ENCODE measurements at regions not wholly inside any gene's neighbourhood (a gene's known extent, or its start where the extent isn't known, plus 50 kb on each side); places are given as distances from the start of the nearest gene placed in this dataset.
"Not testable (repeated sequence)": the region's sequence is repeated elsewhere in the genome, so short reads cannot be mapped to it uniquely, and the experiment has no call there.

- no peak overlapping the region for H3K4me3 ChIP-seq (ENCODE audit: low read length)
- TF ChIP-seq ZNF274 (IDR thresholded peaks at IDR 0.05; ENCODE audit: low read depth, low read length): no peak
These were observed 474.1 kb upstream of the ZMIZ1 start for GRCh38 chr10:78594559-78595268.

- TF ChIP-seq ZNF274 (IDR thresholded peaks at IDR 0.05; ENCODE audit: low read depth, low read length): no peak
- H3K4me3 ChIP-seq (ENCODE audit: low read length): no peak overlapping the region
These were observed 473.5 kb upstream of the ZMIZ1 start for GRCh38 chr10:78595269-78595619.

GRCh38 chr10:78596556-78596955, 472.2 kb upstream of the ZMIZ1 start:
- no peak overlapping the region for H3K4me3 ChIP-seq (ENCODE audit: low read length)
- no peak for TF ChIP-seq ZNF274 (IDR thresholded peaks at IDR 0.05; ENCODE audit: low read depth, low read length)

GRCh38 chr10:78597796-78598555, 470.8 kb upstream of the ZMIZ1 start:
- TF ChIP-seq ZNF274 (IDR thresholded peaks at IDR 0.05; ENCODE audit: low read depth, low read length): no peak
- no peak overlapping the region for H3K4me3 ChIP-seq (ENCODE audit: low read length)

- no peak for TF ChIP-seq ZNF274 (IDR thresholded peaks at IDR 0.05; ENCODE audit: low read depth, low read length)
- no peak overlapping the region for H3K4me3 ChIP-seq (ENCODE audit: low read length)
These were observed 469.5 kb upstream of the ZMIZ1 start for GRCh38 chr10:78599122-78599853.

GRCh38 chr10:78600121-78600665, 468.6 kb upstream of the ZMIZ1 start:
- H3K4me3 ChIP-seq (ENCODE audit: low read length): no peak overlapping the region
- no peak for TF ChIP-seq ZNF274 (IDR thresholded peaks at IDR 0.05; ENCODE audit: low read depth, low read length)

- H3K4me3 ChIP-seq (ENCODE audit: low read length): no peak overlapping the region
- TF ChIP-seq ZNF274 (IDR thresholded peaks at IDR 0.05; ENCODE audit: low read depth, low read length): no peak
These were observed 468.0 kb upstream of the ZMIZ1 start for GRCh38 chr10:78600740-78601139.

GRCh38 chr10:78602201-78602932, 466.4 kb upstream of the ZMIZ1 start:
- no peak overlapping the region for H3K4me3 ChIP-seq (ENCODE audit: low read length)
- TF ChIP-seq ZNF274 (IDR thresholded peaks at IDR 0.05; ENCODE audit: low read depth, low read length): no peak

- no peak for TF ChIP-seq ZNF274 (IDR thresholded peaks at IDR 0.05; ENCODE audit: low read depth, low read length)
- H3K4me3 ChIP-seq (ENCODE audit: low read length): no peak overlapping the region
These were observed 464.5 kb upstream of the ZMIZ1 start for GRCh38 chr10:78604286-78604685.

- no peak for TF ChIP-seq ZNF274 (IDR thresholded peaks at IDR 0.05; ENCODE audit: low read depth, low read length)
- H3K4me3 ChIP-seq (ENCODE audit: low read length): no peak overlapping the region
These were observed 464.0 kb upstream of the ZMIZ1 start for GRCh38 chr10:78604721-78605120.

GRCh38 chr10:78605800-78606350, 462.9 kb upstream of the ZMIZ1 start:
- TF ChIP-seq ZNF274 (IDR thresholded peaks at IDR 0.05; ENCODE audit: low read depth, low read length): no peak
- H3K4me3 ChIP-seq (ENCODE audit: low read length): no peak overlapping the region

GRCh38 chr10:78606766-78607165, 462.0 kb upstream of the ZMIZ1 start:
- not testable (repeated sequence) for H3K4me3 ChIP-seq (ENCODE audit: low read length)

- no peak overlapping the region for H3K4me3 ChIP-seq (ENCODE audit: low read length)
- no peak for TF ChIP-seq ZNF274 (IDR thresholded peaks at IDR 0.05; ENCODE audit: low read depth, low read length)
These were observed 458.8 kb upstream of the ZMIZ1 start for GRCh38 chr10:78609976-78610375.

- H3K4me3 ChIP-seq (ENCODE audit: low read length): no peak overlapping the region
- TF ChIP-seq ZNF274 (IDR thresholded peaks at IDR 0.05; ENCODE audit: low read depth, low read length): no peak
These were observed 455.6 kb upstream of the ZMIZ1 start for GRCh38 chr10:78613132-78613531.

All from GM08714 (cell line).